ENCODE measurements at regions not wholly inside any gene's neighbourhood (a gene's known extent, or its start where the extent isn't known, plus 50 kb on each side); places are given as distances from the start of the nearest gene placed in this dataset.

GRCh38 chr11:22508665-22509064 lies 117.0 kb downstream of the FANCF start:
- no peak for TF ChIP-seq EZH2phosphoT487 (IDR thresholded peaks at IDR 0.05; ENCODE audit: borderline replicate concordance)
- TF ChIP-seq, protein P1, sequence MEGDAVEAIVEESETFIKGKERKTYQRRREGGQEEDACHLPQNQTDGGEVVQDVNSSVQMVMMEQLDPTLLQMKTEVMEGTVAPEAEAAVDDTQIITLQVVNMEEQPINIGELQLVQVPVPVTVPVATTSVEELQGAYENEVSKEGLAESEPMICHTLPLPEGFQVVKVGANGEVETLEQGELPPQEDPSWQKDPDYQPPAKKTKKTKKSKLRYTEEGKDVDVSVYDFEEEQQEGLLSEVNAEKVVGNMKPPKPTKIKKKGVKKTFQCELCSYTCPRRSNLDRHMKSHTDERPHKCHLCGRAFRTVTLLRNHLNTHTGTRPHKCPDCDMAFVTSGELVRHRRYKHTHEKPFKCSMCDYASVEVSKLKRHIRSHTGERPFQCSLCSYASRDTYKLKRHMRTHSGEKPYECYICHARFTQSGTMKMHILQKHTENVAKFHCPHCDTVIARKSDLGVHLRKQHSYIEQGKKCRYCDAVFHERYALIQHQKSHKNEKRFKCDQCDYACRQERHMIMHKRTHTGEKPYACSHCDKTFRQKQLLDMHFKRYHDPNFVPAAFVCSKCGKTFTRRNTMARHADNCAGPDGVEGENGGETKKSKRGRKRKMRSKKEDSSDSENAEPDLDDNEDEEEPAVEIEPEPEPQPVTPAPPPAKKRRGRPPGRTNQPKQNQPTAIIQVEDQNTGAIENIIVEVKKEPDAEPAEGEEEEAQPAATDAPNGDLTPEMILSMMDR (conservative IDR thresholded peaks at IDR 0.05; ENCODE audit: low read length), result no peak

All from Loucy (cell line).